KMS-11 (cell line): ENCODE measurements at regions not wholly inside any gene's neighbourhood (a gene's known extent, or its start where the extent isn't known, plus 50 kb on each side); places are given as distances from the start of the nearest gene placed in this dataset.

Source experiments
- H2AFZ ChIP-seq: fragments of 200-600 bp; sonication (generic); 2 replicates; pipeline ENCODE4 v1.6.1; 2016; ENCODE audit warnings: antibody characterized with exemption, mixed run types, low read depth
- H3K27ac ChIP-seq: fragments of 200-600 bp; sonication (generic); 2 replicates; pipeline ENCODE4 v1.6.1; 2016; ENCODE audit warnings: mild to moderate bottlenecking, mixed run types
- H3K27me3 ChIP-seq: fragments of 200-600 bp; sonication (generic); 2 replicates; pipeline ENCODE4 v1.6.1; 2017; ENCODE audit warnings: mild to moderate bottlenecking, low read depth, mixed run types, moderate library complexity; ENCODE audit not compliant: insufficient read depth
- H3K36me3 ChIP-seq: fragments of 200-600 bp; sonication (generic); 2 replicates; pipeline ENCODE4 v1.6.1; 2017; ENCODE audit warnings: mild to moderate bottlenecking, mixed run types; ENCODE audit not compliant: insufficient read depth
- H3K4me1 ChIP-seq: fragments of 200-600 bp; sonication (generic); 2 replicates; pipeline ENCODE4 v1.6.1; 2016; ENCODE audit warnings: mild to moderate bottlenecking, low read depth, mixed run types; ENCODE audit not compliant: poor library complexity, severe bottlenecking
- H3K4me2 ChIP-seq: fragments of 200-600 bp; sonication (generic); 2 replicates; pipeline ENCODE4 v1.7.0; 2016; ENCODE audit warnings: mild to moderate bottlenecking, mixed run types
- H3K4me3 ChIP-seq: fragments of 200-600 bp; sonication (generic); IDR thresholded peaks from 2 replicates; pipeline ENCODE4 v1.6.1; 2017; ENCODE audit warnings: low read depth, low read length, mixed read lengths; ENCODE audit not compliant: insufficient read depth
- H3K79me2 ChIP-seq: fragments of 200-600 bp; sonication (generic); 2 replicates; pipeline ENCODE4 v1.6.1; 2016; ENCODE audit warnings: low read depth, mixed run types; ENCODE audit not compliant: insufficient read depth
- H3K9ac ChIP-seq: fragments of 200-600 bp; sonication (generic); 2 replicates; pipeline ENCODE4 v1.6.1; 2016; ENCODE audit warnings: mild to moderate bottlenecking, mixed run types
- H4K20me1 ChIP-seq: fragments of 200-600 bp; sonication (generic); 2 replicates; pipeline ENCODE4 v1.6.1; 2016; ENCODE audit warnings: mild to moderate bottlenecking, mixed run types; ENCODE audit not compliant: insufficient read depth
- CTCF ChIP-seq: fragments of 200-600 bp; sonication (generic); conservative IDR thresholded peaks from 2 replicates; pipeline ENCODE4 v1.6.1; 2017; ENCODE audit warnings: low read depth, mild to moderate bottlenecking, antibody characterized with exemption, low read length, moderate library complexity, mixed read lengths

GRCh38 chr18:66300141-66300540 is 303.7 kb downstream of the CDH19 start:
- Histone ChIP-seq H3K4me3 (no peak overlapping the region), H3K27me3 (no peaks in the 10 kb centered on the region), H3K27ac (no peak overlapping the region), H3K79me2 (no peaks in the 10 kb centered on the region), H3K4me2 (no peak overlapping the region), H3K4me1 (no peaks in the 10 kb centered on the region), H3K36me3 (no peaks in the 10 kb centered on the region), H2AFZ (no peak overlapping the region), H4K20me1 (no peaks in the 10 kb centered on the region), H3K9ac (no peak overlapping the region)
- TF ChIP-seq CTCF: no peak

GRCh38 chr18:66280470-66280869 is 323.4 kb downstream of the CDH19 start:
- H3K79me2 ChIP-seq: no peaks in the 10 kb centered on the region
- H3K36me3 ChIP-seq: no peaks in the 10 kb centered on the region
- no peak overlapping the region for H2AFZ ChIP-seq
- H4K20me1 ChIP-seq: no peaks in the 10 kb centered on the region
- H3K4me1 ChIP-seq: no peaks in the 10 kb centered on the region
- no peak overlapping the region for H3K4me3 ChIP-seq
- no peaks in the 10 kb centered on the region for H3K27me3 ChIP-seq
- H3K9ac ChIP-seq: no peak overlapping the region
- no peak overlapping the region for H3K27ac ChIP-seq
- H3K4me2 ChIP-seq: no peak overlapping the region
- TF ChIP-seq CTCF: no peak

- Histone ChIP-seq H3K4me2 (no peak overlapping the region), H3K4me1 (no peaks in the 10 kb centered on the region), H3K27ac (no peak overlapping the region), H3K27me3 (no peaks in the 10 kb centered on the region), H3K4me3 (no peak overlapping the region), H3K9ac (no peak overlapping the region), H2AFZ (no peak overlapping the region), H3K36me3 (no peaks in the 10 kb centered on the region), H4K20me1 (no peaks in the 10 kb centered on the region), H3K79me2 (no peaks in the 10 kb centered on the region)
- TF ChIP-seq CTCF: no peak
Measured at GRCh38 chr18:66271962-66272361, 331.9 kb downstream of the CDH19 start.

- Histone ChIP-seq H2AFZ (no peak overlapping the region), H4K20me1 (no peaks in the 10 kb centered on the region), H3K4me2 (no peak overlapping the region), H3K79me2 (no peaks in the 10 kb centered on the region), H3K4me1 (no peaks in the 10 kb centered on the region), H3K27ac (no peak overlapping the region), H3K27me3 (no peaks in the 10 kb centered on the region), H3K36me3 (no peaks in the 10 kb centered on the region), H3K4me3 (no peak overlapping the region), H3K9ac (no peak overlapping the region)
- no peak for TF ChIP-seq CTCF
Measured at GRCh38 chr18:66264130-66264529, 339.8 kb downstream of the CDH19 start.

- no peaks in the 10 kb centered on the region for H4K20me1 ChIP-seq
- H3K36me3 ChIP-seq: no peaks in the 10 kb centered on the region
- H2AFZ ChIP-seq: no peak overlapping the region
- no peaks in the 10 kb centered on the region for H3K27me3 ChIP-seq
- H3K27ac ChIP-seq: no peak overlapping the region
- H3K79me2 ChIP-seq: no peaks in the 10 kb centered on the region
- no peak overlapping the region for H3K4me3 ChIP-seq
- no peak for TF ChIP-seq CTCF
- H3K4me2 ChIP-seq: no peak overlapping the region
- no peak overlapping the region for H3K9ac ChIP-seq
- H3K4me1 ChIP-seq: no peaks in the 10 kb centered on the region
Measured at GRCh38 chr18:66254121-66254520, 349.8 kb downstream of the CDH19 start.
